IMR-90 (cell line): ENCODE measurements at regions not wholly inside any gene's neighbourhood (a gene's known extent, or its start where the extent isn't known, plus 50 kb on each side); places are given as distances from the start of the nearest gene placed in this dataset.

Source experiments
- ATAC-seq: fragments of 200-7000 bp; cut with Tn5 transposase; 2 replicates; pipeline ENCODE4 v1.9.1; 2020; ENCODE audit warnings: low read depth, mild to moderate bottlenecking, moderate library complexity
- BruUV-seq: library from RNA; stranded (reverse); fragments of 400-500 nt; replicated peaks from 2 replicates; lab custom pipeline; 2021; lab: Mats Ljungman, UMichigan
- CTCF ChIA-PET: fragments of 300-600 bp; formaldehyde crosslinking; extraction: SDS; loops from one replicate; lab custom pipeline; 2021; ENCODE audit warnings: antibody characterized with exemption; lab: Yijun Ruan, JAX
- POLR2A ChIA-PET: fragments of 300-600 bp; sonication (Branson Sonifier 250); formaldehyde crosslinking; loops from one replicate; lab custom pipeline; 2022; ENCODE audit warnings: antibody characterized with exemption; ENCODE audit not compliant: unreplicated experiment; lab: Charles Lee
- DNase-seq: peaks from one replicate; pipeline ENCODE4 v3.0.0; 2013
- H2AFZ ChIP-seq: replicated peaks from 2 replicates; pipeline ENCODE3; 2013; ENCODE audit warnings: low read length, mild to moderate bottlenecking; ENCODE audit not compliant: poor library complexity
- H2AK5ac ChIP-seq: 2 replicates; pipeline ENCODE4 v1.6.1; 2013; ENCODE audit warnings: low read depth, low read length, inconsistent platforms
- H2AK9ac ChIP-seq: replicated peaks from 2 replicates; pipeline ENCODE3; 2013; ENCODE audit warnings: mild to moderate bottlenecking, low read depth, low read length, moderate library complexity; ENCODE audit not compliant: poor library complexity
- H2BK120ac ChIP-seq: 2 replicates; pipeline ENCODE4 v1.6.1; 2013; ENCODE audit warnings: low read depth, low read length, inconsistent platforms
- H2BK15ac ChIP-seq: 3 replicates; pipeline ENCODE4 v1.6.1; 2013; ENCODE audit warnings: low read depth, low read length, inconsistent platforms
- H2BK20ac ChIP-seq: 2 replicates; pipeline ENCODE4 v1.6.1; 2013; ENCODE audit warnings: low read depth, mild to moderate bottlenecking, inconsistent platforms, low read length, moderate library complexity
- H2BK5ac ChIP-seq: 2 replicates; pipeline ENCODE4 v1.6.1; 2013; ENCODE audit warnings: mild to moderate bottlenecking, low read depth, low read length, inconsistent platforms; ENCODE audit not compliant: poor library complexity, severe bottlenecking
- H3K14ac ChIP-seq: replicated peaks from 2 replicates; pipeline ENCODE4 v1.6.1; 2013; ENCODE audit warnings: low read depth, low read length, inconsistent platforms
- H3K18ac ChIP-seq: 2 replicates; pipeline ENCODE4 v1.6.1; 2013; ENCODE audit warnings: low read depth, low read length, control low read depth
- H3K23ac ChIP-seq: 2 replicates; pipeline ENCODE4 v1.6.1; 2013; ENCODE audit warnings: low read depth, low read length, inconsistent platforms
- H3K27ac ChIP-seq: 2 replicates; pipeline ENCODE4 v1.5.1; 2013; ENCODE audit warnings: mild to moderate bottlenecking, control low read depth, low read length; ENCODE audit not compliant: insufficient read depth
- H3K27me3 ChIP-seq: 2 replicates; pipeline ENCODE4 v1.6.1; 2013; ENCODE audit warnings: low read length; ENCODE audit not compliant: control insufficient read depth, insufficient read depth
- H3K36me3 ChIP-seq: 2 replicates; pipeline ENCODE4 v1.6.1; 2013; ENCODE audit warnings: low read length, mixed read lengths; ENCODE audit not compliant: control insufficient read depth, insufficient read depth
- H3K4ac ChIP-seq: 2 replicates; pipeline ENCODE4 v1.6.1; 2013; ENCODE audit warnings: low read depth, low read length, inconsistent platforms
- H3K4me1 ChIP-seq: 2 replicates; pipeline ENCODE4 v1.6.1; 2013; ENCODE audit warnings: low read length, mixed read lengths; ENCODE audit not compliant: control insufficient read depth, insufficient read depth
- H3K4me2 ChIP-seq: 2 replicates; pipeline ENCODE4 v1.6.1; 2013; ENCODE audit warnings: low read depth, mild to moderate bottlenecking, control low read depth, low read length, moderate library complexity
- H3K4me3 ChIP-seq: 2 replicates; pipeline ENCODE4 v1.5.1; 2013; ENCODE audit warnings: low read depth, mild to moderate bottlenecking, control low read depth, low read length, moderate library complexity; ENCODE audit not compliant: insufficient read depth
- H3K56ac ChIP-seq: 2 replicates; pipeline ENCODE4 v1.6.1; 2013; ENCODE audit warnings: low read length, inconsistent platforms; ENCODE audit not compliant: insufficient read depth; ENCODE audit errors: extremely low read depth
- H3K79me1 ChIP-seq, 2 experiments: 2 replicates each; pipeline ENCODE4 v1.6.1; 2013; ENCODE audit warnings: low read length in 2 of 2, inconsistent platforms in 1 of 2, low read depth in 1 of 2
- H3K9ac ChIP-seq: 2 replicates; pipeline ENCODE4 v1.6.1; 2013; ENCODE audit warnings: low read depth, low read length, control low read depth
- H3K9me1 ChIP-seq: 2 replicates; pipeline ENCODE4 v1.6.1; 2013; ENCODE audit warnings: low read length, inconsistent platforms; ENCODE audit not compliant: insufficient read depth
- H3K9me3 ChIP-seq: 2 replicates; pipeline ENCODE4 v1.6.1; 2013; ENCODE audit warnings: low read length; ENCODE audit not compliant: control insufficient read depth, insufficient read depth
- H4K20me1 ChIP-seq: 2 replicates; pipeline ENCODE4 v1.6.1; 2013; ENCODE audit warnings: low read length, inconsistent platforms; ENCODE audit not compliant: insufficient read depth
- H4K5ac ChIP-seq: 2 replicates; pipeline ENCODE4 v1.6.1; 2013; ENCODE audit warnings: mild to moderate bottlenecking, low read depth, low read length, control low read depth
- H4K8ac ChIP-seq, 2 experiments: 2 replicates each; pipeline ENCODE4 v1.6.1; 2013; ENCODE audit warnings: low read depth in 2 of 2, low read length in 2 of 2, control low read depth in 1 of 2, inconsistent platforms in 1 of 2
- H4K91ac ChIP-seq: 2 replicates; pipeline ENCODE4 v1.6.1; 2013; ENCODE audit warnings: low read depth, low read length, inconsistent platforms; ENCODE audit not compliant: insufficient read depth
- CHD1 ChIP-seq: IDR thresholded peaks from 2 replicates; pipeline ENCODE4 v1.6.1; 2012; ENCODE audit warnings: low read depth, low read length, improper control_type of control experiment
- CTCF ChIP-seq: conservative IDR thresholded peaks from 2 replicates; pipeline ENCODE4 v1.5.1; 2012; ENCODE audit warnings: mild to moderate bottlenecking, low read depth, low read length, improper control_type of control experiment
- MAFK ChIP-seq: IDR thresholded peaks from 2 replicates; pipeline ENCODE4 v1.6.1; 2012; ENCODE audit warnings: low read depth, low read length, improper control_type of control experiment
- MAZ ChIP-seq: IDR thresholded peaks from 2 replicates; pipeline ENCODE4 v1.6.1; 2012; ENCODE audit warnings: low read depth, mild to moderate bottlenecking, low read length, improper control_type of control experiment, moderate library complexity, borderline replicate concordance
- MXI1 ChIP-seq: IDR thresholded peaks from 2 replicates; pipeline ENCODE4 v1.6.1; 2012; ENCODE audit warnings: low read depth, mild to moderate bottlenecking, low read length, moderate library complexity, borderline replicate concordance
- NFE2L2 ChIP-seq: fragments of 150-350 bp; IDR thresholded peaks from 2 replicates; pipeline ENCODE4 v1.6.1; 2016; ENCODE audit warnings: low read depth, mild to moderate bottlenecking, low read length
- POLR2A ChIP-seq: IDR thresholded peaks from 2 replicates; pipeline ENCODE4 v1.6.1; 2012; ENCODE audit warnings: mild to moderate bottlenecking, low read depth, low read length
- RAD21 ChIP-seq: IDR thresholded peaks from 2 replicates; pipeline ENCODE4 v1.6.1; 2012; ENCODE audit warnings: low read length, improper control_type of control experiment
- RFX5 ChIP-seq: IDR thresholded peaks from 2 replicates; pipeline ENCODE4 v1.8.0; 2012; ENCODE audit warnings: low read depth, mild to moderate bottlenecking, low read length, moderate library complexity
- SMC3 ChIP-seq: fragments of 150-350 bp; IDR thresholded peaks from 2 replicates; pipeline ENCODE4 v1.6.1; 2016; ENCODE audit warnings: low read depth, mild to moderate bottlenecking, antibody characterized with exemption, low read length, moderate library complexity
- USF2 ChIP-seq: fragments of 150-350 bp; IDR thresholded peaks from 2 replicates; pipeline ENCODE4 v1.6.1; 2017; ENCODE audit warnings: mild to moderate bottlenecking, antibody characterized with exemption, low read length, low read depth
- WGBS, 2 experiments: methylation state at CpG; one replicate each; pipeline versions ENCODE4 v1.1.5 to v1.1.7; 2013; ENCODE audit warnings: missing lambda C conversion rate in 2 of 2; ENCODE audit not compliant: insufficient read length in 1 of 2; ENCODE audit errors: extremely low coverage in 2 of 2; 5-methylcytosine and 5-hydroxymethylcytosine counted together
- dilution Hi-C: fragments of 300-500 bp; cut with HindIII; formaldehyde crosslinking; loops from one replicate; pipeline ENCODE4 v1.14.3; 2018; ENCODE audit warnings: low sequenced_read_pairs; ENCODE audit not compliant: unreplicated experiment
- in situ Hi-C: fragments of 300-500 bp; cut with MboI; formaldehyde crosslinking; loops from 3 replicates; pipeline ENCODE4 v1.14.3; 2019; ENCODE audit warnings: low sequenced_read_pairs, inconsistent platforms, mixed read lengths
- intact Hi-C: fragments of 100-400 bp; cut with micrococcal nuclease; formaldehyde crosslinking; loops from 2 replicates; pipeline ENCODE4 v1.10.0; 2022

GRCh38 chr14:104398656-104399055 lies 180.9 kb upstream of the C14orf180 start:
- dilution Hi-C loops, result no loop called here
- BruUV-seq, result no TSS peak
- ChIA-PET CTCF (no interaction called here), POLR2A (no interaction called here)
- Histone ChIP-seq H3K4me2 (no peak overlapping the region), H3K18ac (no peak overlapping the region), H4K20me1 (no peaks in the 10 kb centered on the region), H4K91ac (no peak overlapping the region), H4K5ac (no peak overlapping the region), H3K23ac (no peak overlapping the region), H3K9me3 (peaks cover 44% of the 10 kb centered on the region), H3K14ac (no peak overlapping the region), H2BK120ac (no peak overlapping the region), H3K79me1 (no peaks in the 10 kb centered on the region), H3K4me3 (no peak overlapping the region), H3K4ac (no peak overlapping the region), H2AK9ac (no peak overlapping the region), H4K8ac (no peak overlapping the region), H3K27me3 (no peaks in the 10 kb centered on the region), H2AFZ (no peak overlapping the region), H3K4me1 (no peaks in the 10 kb centered on the region), H2BK20ac (no peak overlapping the region), H3K9ac (no peak overlapping the region), H2BK15ac (no peak overlapping the region), H3K27ac (no peak overlapping the region), H3K36me3 (no peaks in the 10 kb centered on the region), H2BK5ac (no peak overlapping the region), H2AK5ac (no peak overlapping the region), H3K9me1 (no peaks in the 10 kb centered on the region), H3K56ac (no peak overlapping the region)
- no CpG with 5 or more reads among the region's 7 CpGs for WGBS, 2 experiments
- TF ChIP-seq RFX5 (no peak), SMC3 (no peak), CHD1 (no peak), CTCF (no peak), MAFK (no peak), USF2 (no peak), MAZ (no peak), POLR2A (no peak), MXI1 (no peak), NFE2L2 (no peak), RAD21 (no peak)
- DNase-seq (no peak), ATAC-seq (no peak)
- intact Hi-C loops, result no loop called here
- in situ Hi-C loops, result no loop called here
